Natural killer cell (primary cell): ENCODE measurements at regions not wholly inside any gene's neighbourhood (a gene's known extent, or its start where the extent isn't known, plus 50 kb on each side); places are given as distances from the start of the nearest gene placed in this dataset.

Experiments
- ATAC-seq, 3 donors: fragments of 150-1000 bp in 2 of 3; fragments of 200-7000 bp in 1 of 3; cut with Tn5 transposase; 1 replicate in 1 of 3; 2 replicates in 2 of 3; pipeline ENCODE4 v1.10.0; 2021; ENCODE audit warnings: mild to moderate bottlenecking in 2 of 3, moderate library complexity in 2 of 3
- DNase-seq, 2 donors: peaks; one replicate each; pipeline versions ENCODE4 v3.0.0 to v3.0.0-alpha.2; 2013 to 2021; ENCODE audit warnings: mixed read lengths in 1 of 2
- H3K27ac ChIP-seq: one replicate; pipeline ENCODE4 v1.5.1; 2013; ENCODE audit warnings: mild to moderate bottlenecking, low read length
- H3K27me3 ChIP-seq: one replicate; pipeline ENCODE4 v1.6.1; 2013; ENCODE audit warnings: low read length; ENCODE audit not compliant: control insufficient read depth, insufficient read depth
- H3K36me3 ChIP-seq: one replicate; pipeline ENCODE4 v1.6.1; 2013; ENCODE audit warnings: low read length; ENCODE audit not compliant: control insufficient read depth, insufficient read depth
- H3K4me1 ChIP-seq: one replicate; pipeline ENCODE4 v1.6.1; 2013; ENCODE audit warnings: low read length; ENCODE audit not compliant: control insufficient read depth, insufficient read depth
- H3K4me3 ChIP-seq: one replicate; pipeline ENCODE4 v1.5.1; 2013; ENCODE audit warnings: low read length
- H3K9me3 ChIP-seq: one replicate; pipeline ENCODE4 v1.6.1; 2013; ENCODE audit warnings: low read length; ENCODE audit not compliant: control insufficient read depth, insufficient read depth
- H3K27ac Mint-ChIP-seq, 2 donors: one replicate each; pipeline ENCODE4 v1.8.0; 2022; ENCODE audit warnings: mild to moderate bottlenecking in 2 of 2, mixed read lengths in 2 of 2, moderate library complexity in 1 of 2
- H3K27me3 Mint-ChIP-seq, 2 donors: one replicate each; pipeline ENCODE4 v1.8.0; 2022; ENCODE audit warnings: low read depth in 2 of 2, mixed read lengths in 2 of 2
- H3K36me3 Mint-ChIP-seq: one replicate; pipeline ENCODE4 v1.8.0; 2022; ENCODE audit warnings: mixed read lengths
- H3K4me1 Mint-ChIP-seq, 2 donors: one replicate each; pipeline ENCODE4 v1.8.0; 2022; ENCODE audit warnings: mixed read lengths in 2 of 2
- H3K4me3 Mint-ChIP-seq: one replicate; pipeline ENCODE4 v1.8.0; 2022; ENCODE audit warnings: mild to moderate bottlenecking, moderate library complexity, mixed read lengths
- H3K9me3 Mint-ChIP-seq, 2 donors: one replicate each; pipeline ENCODE4 v1.8.0; 2022; ENCODE audit warnings: mixed read lengths in 2 of 2
- CTCF ChIP-seq: fragments of 200-600 bp; IDR thresholded peaks from one replicate; pipeline ENCODE4 v1.8.0; 2022; ENCODE audit warnings: antibody characterized with exemption
- WGBS: methylation state at CpG from one replicate; pipeline ENCODE4 v1.1.7; 2013; ENCODE audit warnings: missing lambda C conversion rate; ENCODE audit not compliant: insufficient coverage; 5-methylcytosine and 5-hydroxymethylcytosine counted together
- intact Hi-C: fragments of 100-400 bp; cut with micrococcal nuclease; formaldehyde crosslinking; loops from one replicate; pipeline ENCODE4 v1.14.2; 2022

DNA sequence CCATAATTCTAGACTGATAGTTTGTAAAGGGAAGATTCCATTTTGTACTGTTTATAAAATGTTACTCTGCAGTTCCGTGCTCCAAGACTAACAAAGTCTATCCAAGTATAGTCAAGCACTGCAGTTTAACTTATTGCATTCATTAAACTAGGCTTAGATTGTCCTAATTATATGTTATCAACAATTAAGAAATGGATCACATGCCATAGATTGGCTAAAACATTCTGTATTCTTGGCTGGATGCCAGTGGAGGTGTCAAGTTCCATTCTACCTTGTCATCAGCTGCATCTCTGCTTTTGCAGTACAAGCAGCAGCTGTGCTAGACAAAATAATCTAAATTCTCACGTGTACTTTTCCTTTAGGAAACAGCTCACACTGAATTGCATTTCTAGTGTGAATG, 69.4 kb upstream of the MEF2C start:
- intact Hi-C loops = no loop called here
- H3K9me3 Mint-ChIP-seq = peaks cover 0 to 3% of the 10 kb centered on the region in 2 donors
- H3K4me3 Mint-ChIP-seq = no peak overlapping the region
- no peaks in the 10 kb centered on the region for H3K4me1 Mint-ChIP-seq
- H3K36me3 Mint-ChIP-seq = no peaks in the 10 kb centered on the region
- no peak for DNase-seq
- no peak for TF ChIP-seq CTCF
- H3K4me1 ChIP-seq = no peaks in the 10 kb centered on the region
- no peaks in the 10 kb centered on the region for H3K27me3 ChIP-seq
- peaks cover 10 to 28% of the 10 kb centered on the region in 2 donors for H3K27me3 Mint-ChIP-seq
- no peak overlapping the region for H3K27ac Mint-ChIP-seq
- WGBS = 60% methylated on average over 1 of the region's 2 CpGs
- no peak overlapping the region for H3K4me3 ChIP-seq
- H3K36me3 ChIP-seq = no peaks in the 10 kb centered on the region
- no peaks in the 10 kb centered on the region for H3K9me3 ChIP-seq
- no peak for ATAC-seq
- H3K27ac ChIP-seq = no peak overlapping the region

DNA sequence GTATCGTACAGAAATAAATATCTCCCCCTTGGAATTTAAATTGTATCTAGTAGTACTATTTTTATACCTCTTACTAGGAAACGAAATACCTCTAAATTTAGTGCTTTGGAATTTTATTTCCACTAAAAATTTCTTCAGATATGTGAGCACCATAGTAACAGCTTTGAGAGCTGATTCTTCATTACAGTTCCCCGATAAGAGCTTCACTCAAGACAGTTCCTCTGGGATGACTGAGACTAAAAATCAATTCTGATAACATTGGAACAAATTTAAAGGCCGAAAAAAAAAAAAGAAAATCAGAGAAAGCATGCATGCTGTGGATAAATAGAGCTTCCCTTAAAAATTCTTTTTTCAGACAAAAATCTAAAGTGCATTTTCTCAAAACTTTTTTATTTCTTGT, 68.5 kb upstream of the MEF2C start:
- no peak overlapping the region for H3K27ac Mint-ChIP-seq
- no peaks in the 10 kb centered on the region for H3K36me3 ChIP-seq
- H3K4me1 ChIP-seq = no peaks in the 10 kb centered on the region
- H3K27me3 ChIP-seq = no peaks in the 10 kb centered on the region
- H3K9me3 ChIP-seq = no peaks in the 10 kb centered on the region
- DNase-seq = no peak
- WGBS = 77% methylated on average over 3 of the region's 4 CpGs
- no peaks in the 10 kb centered on the region for H3K36me3 Mint-ChIP-seq
- no peak overlapping the region for H3K4me3 Mint-ChIP-seq
- H3K4me3 ChIP-seq = no peak overlapping the region
- H3K4me1 Mint-ChIP-seq = no peaks in the 10 kb centered on the region
- no peak overlapping the region for H3K27ac ChIP-seq
- peaks cover 10 to 22% of the 10 kb centered on the region in 2 donors for H3K27me3 Mint-ChIP-seq
- no peak for ATAC-seq
- peaks cover 0 to 3% of the 10 kb centered on the region in 2 donors for H3K9me3 Mint-ChIP-seq
- intact Hi-C loops = no loop called here
- TF ChIP-seq CTCF = no peak

- no peak overlapping the region for H3K4me3 ChIP-seq
- Mint-ChIP-seq H3K9me3 (no peaks in the 10 kb centered on the region), H3K27me3 (peaks cover under 1 to 2% of the 10 kb centered on the region in 2 donors), H3K36me3 (no peaks in the 10 kb centered on the region), H3K4me1 (no peaks in the 10 kb centered on the region), H3K27ac (no peak overlapping the region), H3K4me3 (no peak overlapping the region)
- no peak for ATAC-seq
- H3K36me3 ChIP-seq = no peaks in the 10 kb centered on the region
- H3K27ac ChIP-seq = no peak overlapping the region
- H3K9me3 ChIP-seq = no peaks in the 10 kb centered on the region
- 77% methylated on average over 1 of the region's 2 CpGs for WGBS
- no peaks in the 10 kb centered on the region for H3K4me1 ChIP-seq
- no peak for TF ChIP-seq CTCF
- intact Hi-C loops = no loop called here
- H3K27me3 ChIP-seq = no peaks in the 10 kb centered on the region
- no peak for DNase-seq
Measured at GRCh38 chr5:88948746-88949600, 66.0 kb upstream of the MEF2C start.
